KMS-11 (cell line): ENCODE measurements at regions not wholly inside any gene's neighbourhood (a gene's known extent, or its start where the extent isn't known, plus 50 kb on each side); places are given as distances from the start of the nearest gene placed in this dataset.
A peak's percentile ranks its signal among the peaks of the same experiment; 100 is the strongest.

ENCODE experiments used
- H2AFZ ChIP-seq: fragments of 200-600 bp; sonication (generic); 2 replicates; pipeline ENCODE4 v1.6.1; 2016; ENCODE audit warnings: antibody characterized with exemption, mixed run types, low read depth
- H3K27ac ChIP-seq: fragments of 200-600 bp; sonication (generic); 2 replicates; pipeline ENCODE4 v1.6.1; 2016; ENCODE audit warnings: mild to moderate bottlenecking, mixed run types
- H3K27me3 ChIP-seq: fragments of 200-600 bp; sonication (generic); 2 replicates; pipeline ENCODE4 v1.6.1; 2017; ENCODE audit warnings: mild to moderate bottlenecking, low read depth, mixed run types, moderate library complexity; ENCODE audit not compliant: insufficient read depth
- H3K36me3 ChIP-seq: fragments of 200-600 bp; sonication (generic); 2 replicates; pipeline ENCODE4 v1.6.1; 2017; ENCODE audit warnings: mild to moderate bottlenecking, mixed run types; ENCODE audit not compliant: insufficient read depth
- H3K4me1 ChIP-seq: fragments of 200-600 bp; sonication (generic); 2 replicates; pipeline ENCODE4 v1.6.1; 2016; ENCODE audit warnings: mild to moderate bottlenecking, low read depth, mixed run types; ENCODE audit not compliant: poor library complexity, severe bottlenecking
- H3K4me2 ChIP-seq: fragments of 200-600 bp; sonication (generic); 2 replicates; pipeline ENCODE4 v1.7.0; 2016; ENCODE audit warnings: mild to moderate bottlenecking, mixed run types
- H3K4me3 ChIP-seq: fragments of 200-600 bp; sonication (generic); IDR thresholded peaks from 2 replicates; pipeline ENCODE4 v1.6.1; 2017; ENCODE audit warnings: low read depth, low read length, mixed read lengths; ENCODE audit not compliant: insufficient read depth
- H3K79me2 ChIP-seq: fragments of 200-600 bp; sonication (generic); 2 replicates; pipeline ENCODE4 v1.6.1; 2016; ENCODE audit warnings: low read depth, mixed run types; ENCODE audit not compliant: insufficient read depth
- H3K9ac ChIP-seq: fragments of 200-600 bp; sonication (generic); 2 replicates; pipeline ENCODE4 v1.6.1; 2016; ENCODE audit warnings: mild to moderate bottlenecking, mixed run types
- H4K20me1 ChIP-seq: fragments of 200-600 bp; sonication (generic); 2 replicates; pipeline ENCODE4 v1.6.1; 2016; ENCODE audit warnings: mild to moderate bottlenecking, mixed run types; ENCODE audit not compliant: insufficient read depth
- CTCF ChIP-seq: fragments of 200-600 bp; sonication (generic); conservative IDR thresholded peaks from 2 replicates; pipeline ENCODE4 v1.6.1; 2017; ENCODE audit warnings: low read depth, mild to moderate bottlenecking, antibody characterized with exemption, low read length, moderate library complexity, mixed read lengths

- no peak overlapping the region for H3K27ac ChIP-seq
- H3K4me1 ChIP-seq: peaks cover 13% of the 10 kb centered on the region
- no peaks in the 10 kb centered on the region for H3K36me3 ChIP-seq
- no peak overlapping the region for H3K4me2 ChIP-seq
- H3K27me3 ChIP-seq: no peaks in the 10 kb centered on the region
- H3K4me3 ChIP-seq: no peak overlapping the region
- no peaks in the 10 kb centered on the region for H3K79me2 ChIP-seq
- no peaks in the 10 kb centered on the region for H4K20me1 ChIP-seq
- no peak overlapping the region for H2AFZ ChIP-seq
- TF ChIP-seq CTCF: no peak
- no peak overlapping the region for H3K9ac ChIP-seq
Measured at GRCh38 chr19:23482829-23483228, 87.6 kb upstream of the ZNF91 start.

- Histone ChIP-seq H2AFZ (no peak overlapping the region), H3K27me3 (no peaks in the 10 kb centered on the region)
- no peak for TF ChIP-seq CTCF
Measured at GRCh38 chr19:23481043-23481442, 85.8 kb upstream of the ZNF91 start.

DNA sequence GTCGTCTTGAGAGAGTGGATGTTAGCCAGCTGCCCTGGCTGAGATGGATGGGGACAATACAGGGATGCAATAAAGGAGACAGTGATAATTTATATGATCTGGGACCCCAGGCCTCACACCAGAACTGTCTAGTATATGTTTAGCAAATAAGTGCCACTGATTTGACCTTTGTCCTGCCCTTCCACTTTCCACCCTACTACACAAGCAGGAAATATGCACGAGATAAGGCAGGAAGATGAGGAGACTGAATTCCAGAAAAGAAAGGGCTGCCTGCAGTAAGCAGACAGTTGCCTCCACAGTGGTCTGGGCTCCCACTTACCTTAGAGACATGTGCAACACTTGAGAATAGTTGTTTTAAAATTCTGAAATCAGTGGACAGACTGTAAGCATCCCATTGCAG lies 80.2 kb upstream of the ZNF91 start:
- no peaks in the 10 kb centered on the region for H3K36me3 ChIP-seq
- H4K20me1 ChIP-seq: no peaks in the 10 kb centered on the region
- H3K4me1 ChIP-seq: peaks cover 3% of the 10 kb centered on the region
- H3K4me3 ChIP-seq: no peak overlapping the region
- no peaks in the 10 kb centered on the region for H3K27me3 ChIP-seq
- no peak overlapping the region for H2AFZ ChIP-seq
- no peak overlapping the region for H3K9ac ChIP-seq
- H3K79me2 ChIP-seq: no peaks in the 10 kb centered on the region
- no peak overlapping the region for H3K27ac ChIP-seq
- no peak overlapping the region for H3K4me2 ChIP-seq
- TF ChIP-seq CTCF: no peak

More at GRCh38 chr19:23481043-23481442, 85.8 kb upstream of the ZNF91 start:
- Histone ChIP-seq H3K79me2 (no peaks in the 10 kb centered on the region), H3K4me2 (no peak overlapping the region), H3K4me3 (no peak overlapping the region), H3K9ac (no peak overlapping the region), H3K36me3 (no peaks in the 10 kb centered on the region), H3K27ac (peak overlapping the region; percentile 35; the same call in 1 of the 2 replicates), H4K20me1 (no peaks in the 10 kb centered on the region), H3K4me1 (peaks cover 13% of the 10 kb centered on the region)

DNA sequence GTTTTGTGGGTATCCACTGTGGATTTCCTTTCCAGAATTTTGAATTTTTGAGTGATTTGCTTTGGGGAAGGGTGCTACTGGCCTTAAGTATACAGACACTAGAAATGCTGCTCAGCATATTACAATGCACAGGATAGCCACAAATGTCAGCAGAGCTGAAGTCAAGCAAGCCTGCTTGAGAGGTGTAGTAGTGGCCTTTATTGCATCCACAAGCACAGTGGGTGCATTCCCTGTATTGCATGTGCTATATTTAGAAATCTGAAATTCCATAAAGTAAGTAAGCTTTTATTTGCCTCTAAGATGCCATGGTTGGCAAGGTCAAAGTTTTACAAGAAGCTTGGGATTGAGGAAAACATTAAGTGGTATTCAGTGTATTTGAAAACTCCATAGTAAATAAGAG lies 79.5 kb upstream of the ZNF91 start:
- H3K27ac ChIP-seq: no peak overlapping the region
- no peak overlapping the region for H3K9ac ChIP-seq
- H2AFZ ChIP-seq: no peak overlapping the region
- H3K27me3 ChIP-seq: no peaks in the 10 kb centered on the region
- H3K79me2 ChIP-seq: no peaks in the 10 kb centered on the region
- no peaks in the 10 kb centered on the region for H3K4me1 ChIP-seq
- no peaks in the 10 kb centered on the region for H3K36me3 ChIP-seq
- no peak overlapping the region for H3K4me3 ChIP-seq
- H4K20me1 ChIP-seq: no peaks in the 10 kb centered on the region
- no peak overlapping the region for H3K4me2 ChIP-seq
- TF ChIP-seq CTCF: no peak
